COLO668 (cell line): ENCODE measurements at regions not wholly inside any gene's neighbourhood (a gene's known extent, or its start where the extent isn't known, plus 50 kb on each side); places are given as distances from the start of the nearest gene placed in this dataset.

Experiments
- DNase-seq: peaks from one replicate; lab custom pipeline; 2025; ENCODE audit not compliant: unreplicated experiment; lab: John Stamatoyannopoulos, UW

GRCh38 chr14:97618401-97618800 is 821.2 kb downstream of the VRK1 start:
- DNase-seq: no peak

GRCh38 chr14:97618917-97619690 is 821.9 kb downstream of the VRK1 start:
- no peak for DNase-seq

- DNase-seq: no peak
Observed at GRCh38 chr14:97620066-97620465, 822.9 kb downstream of the VRK1 start.

- no peak for DNase-seq
Observed at GRCh38 chr14:97624985-97625384, 827.8 kb downstream of the VRK1 start.

GRCh38 chr14:97625477-97625876 is 828.3 kb downstream of the VRK1 start:
- no peak for DNase-seq

GRCh38 chr14:97626088-97626487 is 828.9 kb downstream of the VRK1 start:
- DNase-seq: no peak

GRCh38 chr14:97630249-97630648 is 833.1 kb downstream of the VRK1 start:
- no peak for DNase-seq

GRCh38 chr14:97633131-97633738 is 836.1 kb downstream of the VRK1 start:
- DNase-seq: no peak

GRCh38 chr14:97634751-97635150 is 837.6 kb downstream of the VRK1 start:
- no peak for DNase-seq

- no peak for DNase-seq
Observed at GRCh38 chr14:97638864-97639263, 841.7 kb downstream of the VRK1 start.

- DNase-seq: no peak
Observed at GRCh38 chr14:97640031-97640430, 842.8 kb downstream of the VRK1 start.

- no peak for DNase-seq
Observed at GRCh38 chr14:97641827-97642226, 844.6 kb downstream of the VRK1 start.

GRCh38 chr14:97642631-97643030 is 845.4 kb downstream of the VRK1 start:
- DNase-seq: no peak

- no peak for DNase-seq
Observed at GRCh38 chr14:97644365-97644764, 847.2 kb downstream of the VRK1 start.

- no peak for DNase-seq
Observed at GRCh38 chr14:97649752-97650151, 852.6 kb downstream of the VRK1 start.

- DNase-seq: no peak
Observed at GRCh38 chr14:97655169-97655948, 858.2 kb downstream of the VRK1 start.

- DNase-seq: no peak
Observed at GRCh38 chr14:97657609-97658008, 860.4 kb downstream of the VRK1 start.

GRCh38 chr14:97687944-97688630 is 890.9 kb downstream of the VRK1 start:
- no peak for DNase-seq

GRCh38 chr14:97688631-97689336 is 891.6 kb downstream of the VRK1 start:
- no peak for DNase-seq

GRCh38 chr14:97692084-97692483 is 894.9 kb downstream of the VRK1 start:
- DNase-seq: no peak
